IMR-90 (cell line): ENCODE measurements at regions not wholly inside any gene's neighbourhood (a gene's known extent, or its start where the extent isn't known, plus 50 kb on each side); places are given as distances from the start of the nearest gene placed in this dataset.

Source experiments
- ATAC-seq: fragments of 200-7000 bp; cut with Tn5 transposase; 2 replicates; pipeline ENCODE4 v1.9.1; 2020; ENCODE audit warnings: low read depth, mild to moderate bottlenecking, moderate library complexity
- BruUV-seq: library from RNA; stranded (reverse); fragments of 400-500 nt; replicated peaks from 2 replicates; lab custom pipeline; 2021; lab: Mats Ljungman, UMichigan
- CTCF ChIA-PET: fragments of 300-600 bp; formaldehyde crosslinking; extraction: SDS; loops from one replicate; lab custom pipeline; 2021; ENCODE audit warnings: antibody characterized with exemption; lab: Yijun Ruan, JAX
- POLR2A ChIA-PET: fragments of 300-600 bp; sonication (Branson Sonifier 250); formaldehyde crosslinking; loops from one replicate; lab custom pipeline; 2022; ENCODE audit warnings: antibody characterized with exemption; ENCODE audit not compliant: unreplicated experiment; lab: Charles Lee
- DNase-seq: peaks from one replicate; pipeline ENCODE4 v3.0.0; 2013
- H2AFZ ChIP-seq: replicated peaks from 2 replicates; pipeline ENCODE3; 2013; ENCODE audit warnings: low read length, mild to moderate bottlenecking; ENCODE audit not compliant: poor library complexity
- H2AK5ac ChIP-seq: 2 replicates; pipeline ENCODE4 v1.6.1; 2013; ENCODE audit warnings: low read depth, low read length, inconsistent platforms
- H2AK9ac ChIP-seq: replicated peaks from 2 replicates; pipeline ENCODE3; 2013; ENCODE audit warnings: mild to moderate bottlenecking, low read depth, low read length, moderate library complexity; ENCODE audit not compliant: poor library complexity
- H2BK120ac ChIP-seq: 2 replicates; pipeline ENCODE4 v1.6.1; 2013; ENCODE audit warnings: low read depth, low read length, inconsistent platforms
- H2BK15ac ChIP-seq: 3 replicates; pipeline ENCODE4 v1.6.1; 2013; ENCODE audit warnings: low read depth, low read length, inconsistent platforms
- H2BK20ac ChIP-seq: 2 replicates; pipeline ENCODE4 v1.6.1; 2013; ENCODE audit warnings: low read depth, mild to moderate bottlenecking, inconsistent platforms, low read length, moderate library complexity
- H2BK5ac ChIP-seq: 2 replicates; pipeline ENCODE4 v1.6.1; 2013; ENCODE audit warnings: mild to moderate bottlenecking, low read depth, low read length, inconsistent platforms; ENCODE audit not compliant: poor library complexity, severe bottlenecking
- H3K14ac ChIP-seq: replicated peaks from 2 replicates; pipeline ENCODE4 v1.6.1; 2013; ENCODE audit warnings: low read depth, low read length, inconsistent platforms
- H3K18ac ChIP-seq: 2 replicates; pipeline ENCODE4 v1.6.1; 2013; ENCODE audit warnings: low read depth, low read length, control low read depth
- H3K23ac ChIP-seq: 2 replicates; pipeline ENCODE4 v1.6.1; 2013; ENCODE audit warnings: low read depth, low read length, inconsistent platforms
- H3K27ac ChIP-seq: 2 replicates; pipeline ENCODE4 v1.5.1; 2013; ENCODE audit warnings: mild to moderate bottlenecking, control low read depth, low read length; ENCODE audit not compliant: insufficient read depth
- H3K27me3 ChIP-seq: 2 replicates; pipeline ENCODE4 v1.6.1; 2013; ENCODE audit warnings: low read length; ENCODE audit not compliant: control insufficient read depth, insufficient read depth
- H3K36me3 ChIP-seq: 2 replicates; pipeline ENCODE4 v1.6.1; 2013; ENCODE audit warnings: low read length, mixed read lengths; ENCODE audit not compliant: control insufficient read depth, insufficient read depth
- H3K4ac ChIP-seq: 2 replicates; pipeline ENCODE4 v1.6.1; 2013; ENCODE audit warnings: low read depth, low read length, inconsistent platforms
- H3K4me1 ChIP-seq: 2 replicates; pipeline ENCODE4 v1.6.1; 2013; ENCODE audit warnings: low read length, mixed read lengths; ENCODE audit not compliant: control insufficient read depth, insufficient read depth
- H3K4me2 ChIP-seq: 2 replicates; pipeline ENCODE4 v1.6.1; 2013; ENCODE audit warnings: low read depth, mild to moderate bottlenecking, control low read depth, low read length, moderate library complexity
- H3K4me3 ChIP-seq: 2 replicates; pipeline ENCODE4 v1.5.1; 2013; ENCODE audit warnings: low read depth, mild to moderate bottlenecking, control low read depth, low read length, moderate library complexity; ENCODE audit not compliant: insufficient read depth
- H3K56ac ChIP-seq: 2 replicates; pipeline ENCODE4 v1.6.1; 2013; ENCODE audit warnings: low read length, inconsistent platforms; ENCODE audit not compliant: insufficient read depth; ENCODE audit errors: extremely low read depth
- H3K79me1 ChIP-seq, 2 experiments: 2 replicates each; pipeline ENCODE4 v1.6.1; 2013; ENCODE audit warnings: low read length in 2 of 2, inconsistent platforms in 1 of 2, low read depth in 1 of 2
- H3K9ac ChIP-seq: 2 replicates; pipeline ENCODE4 v1.6.1; 2013; ENCODE audit warnings: low read depth, low read length, control low read depth
- H3K9me1 ChIP-seq: 2 replicates; pipeline ENCODE4 v1.6.1; 2013; ENCODE audit warnings: low read length, inconsistent platforms; ENCODE audit not compliant: insufficient read depth
- H3K9me3 ChIP-seq: 2 replicates; pipeline ENCODE4 v1.6.1; 2013; ENCODE audit warnings: low read length; ENCODE audit not compliant: control insufficient read depth, insufficient read depth
- H4K20me1 ChIP-seq: 2 replicates; pipeline ENCODE4 v1.6.1; 2013; ENCODE audit warnings: low read length, inconsistent platforms; ENCODE audit not compliant: insufficient read depth
- H4K5ac ChIP-seq: 2 replicates; pipeline ENCODE4 v1.6.1; 2013; ENCODE audit warnings: mild to moderate bottlenecking, low read depth, low read length, control low read depth
- H4K8ac ChIP-seq, 2 experiments: 2 replicates each; pipeline ENCODE4 v1.6.1; 2013; ENCODE audit warnings: low read depth in 2 of 2, low read length in 2 of 2, control low read depth in 1 of 2, inconsistent platforms in 1 of 2
- H4K91ac ChIP-seq: 2 replicates; pipeline ENCODE4 v1.6.1; 2013; ENCODE audit warnings: low read depth, low read length, inconsistent platforms; ENCODE audit not compliant: insufficient read depth
- BHLHE40 ChIP-seq: fragments of 150-350 bp; IDR thresholded peaks from 2 replicates; pipeline ENCODE4 v1.6.1; 2016; ENCODE audit warnings: mild to moderate bottlenecking, low read depth, low read length
- CHD1 ChIP-seq: IDR thresholded peaks from 2 replicates; pipeline ENCODE4 v1.6.1; 2012; ENCODE audit warnings: low read depth, low read length, improper control_type of control experiment
- MAZ ChIP-seq: IDR thresholded peaks from 2 replicates; pipeline ENCODE4 v1.6.1; 2012; ENCODE audit warnings: low read depth, mild to moderate bottlenecking, low read length, improper control_type of control experiment, moderate library complexity, borderline replicate concordance
- WGBS, 2 experiments: methylation state at CpG; one replicate each; pipeline versions ENCODE4 v1.1.5 to v1.1.7; 2013; ENCODE audit warnings: missing lambda C conversion rate in 2 of 2; ENCODE audit not compliant: insufficient read length in 1 of 2; ENCODE audit errors: extremely low coverage in 2 of 2; 5-methylcytosine and 5-hydroxymethylcytosine counted together
- dilution Hi-C: fragments of 300-500 bp; cut with HindIII; formaldehyde crosslinking; loops from one replicate; pipeline ENCODE4 v1.14.3; 2018; ENCODE audit warnings: low sequenced_read_pairs; ENCODE audit not compliant: unreplicated experiment
- in situ Hi-C: fragments of 300-500 bp; cut with MboI; formaldehyde crosslinking; loops from 3 replicates; pipeline ENCODE4 v1.14.3; 2019; ENCODE audit warnings: low sequenced_read_pairs, inconsistent platforms, mixed read lengths
- intact Hi-C: fragments of 100-400 bp; cut with micrococcal nuclease; formaldehyde crosslinking; loops from 2 replicates; pipeline ENCODE4 v1.10.0; 2022
- TF ChIP-seq, protein P1 (sequence below): fragments of 150-350 bp; IDR thresholded peaks from 2 replicates; pipeline ENCODE4 v1.6.1; 2016; ENCODE audit warnings: low read depth, mild to moderate bottlenecking, low read length, moderate library complexity, borderline replicate concordance

DNA sequence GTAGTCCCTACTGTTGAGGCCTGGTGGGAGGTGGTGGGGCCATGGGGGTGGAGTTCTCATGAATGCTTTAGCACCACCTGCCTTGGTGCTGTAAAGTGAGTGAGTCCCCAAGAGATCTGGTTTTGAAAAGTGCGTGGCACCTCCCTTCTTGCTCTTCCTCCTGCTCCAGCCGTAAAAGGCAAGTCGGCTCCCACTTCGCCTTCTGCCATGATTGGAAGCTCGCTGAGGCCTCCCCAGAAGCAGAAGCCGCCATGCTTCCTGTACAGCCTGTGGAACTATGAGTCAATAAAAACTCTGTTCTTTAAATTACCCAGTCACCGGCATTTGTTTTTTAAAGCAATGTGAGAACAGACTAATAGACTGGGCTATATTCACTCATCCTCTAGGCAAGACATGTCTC, 141.3 kb upstream of the ALKAL2 start:
- no peak overlapping the region for H4K8ac ChIP-seq
- no peaks in the 10 kb centered on the region for H4K20me1 ChIP-seq
- TF ChIP-seq, protein P1, sequence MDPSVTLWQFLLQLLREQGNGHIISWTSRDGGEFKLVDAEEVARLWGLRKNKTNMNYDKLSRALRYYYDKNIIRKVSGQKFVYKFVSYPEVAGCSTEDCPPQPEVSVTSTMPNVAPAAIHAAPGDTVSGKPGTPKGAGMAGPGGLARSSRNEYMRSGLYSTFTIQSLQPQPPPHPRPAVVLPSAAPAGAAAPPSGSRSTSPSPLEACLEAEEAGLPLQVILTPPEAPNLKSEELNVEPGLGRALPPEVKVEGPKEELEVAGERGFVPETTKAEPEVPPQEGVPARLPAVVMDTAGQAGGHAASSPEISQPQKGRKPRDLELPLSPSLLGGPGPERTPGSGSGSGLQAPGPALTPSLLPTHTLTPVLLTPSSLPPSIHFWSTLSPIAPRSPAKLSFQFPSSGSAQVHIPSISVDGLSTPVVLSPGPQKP, result no peak
- TF ChIP-seq BHLHE40 (no peak), MAZ (no peak), CHD1 (no peak)
- in situ Hi-C loops, result no loop called here
- no peak overlapping the region for H2AK9ac ChIP-seq
- ATAC-seq (no peak), DNase-seq (no peak)
- no peak overlapping the region for H3K14ac ChIP-seq
- CTCF ChIA-PET, result no interaction called here
- H2BK5ac ChIP-seq, result no peak overlapping the region
- H3K4me3 ChIP-seq, result no peak overlapping the region
- no peak overlapping the region for H2BK15ac ChIP-seq
- no peak overlapping the region for H2BK20ac ChIP-seq
- WGBS, 2 experiments, result no CpG with 5 or more reads among the region's 7 CpGs
- H2AFZ ChIP-seq, result no peak overlapping the region
- no peak overlapping the region for H3K27ac ChIP-seq
- no peak overlapping the region for H2BK120ac ChIP-seq
- no peaks in the 10 kb centered on the region for H3K27me3 ChIP-seq
- H3K4me1 ChIP-seq, result no peaks in the 10 kb centered on the region
- no peak overlapping the region for H4K5ac ChIP-seq
- H3K4me2 ChIP-seq, result no peak overlapping the region
- intact Hi-C loops, result no loop called here
- no peaks in the 10 kb centered on the region for H3K79me1 ChIP-seq
- no peak overlapping the region for H2AK5ac ChIP-seq
- H3K9me1 ChIP-seq, result no peaks in the 10 kb centered on the region
- H4K91ac ChIP-seq, result no peak overlapping the region
- H3K18ac ChIP-seq, result no peak overlapping the region
- POLR2A ChIA-PET, result no interaction called here
- BruUV-seq, result no TSS peak
- no peaks in the 10 kb centered on the region for H3K36me3 ChIP-seq
- no peak overlapping the region for H3K9ac ChIP-seq
- no peak overlapping the region for H3K23ac ChIP-seq
- peaks cover 38% of the 10 kb centered on the region for H3K9me3 ChIP-seq
- dilution Hi-C loops, result no loop called here
- no peak overlapping the region for H3K56ac ChIP-seq
- H3K4ac ChIP-seq, result no peak overlapping the region
